K562 (cell line): ENCODE measurements at regions not wholly inside any gene's neighbourhood (a gene's known extent, or its start where the extent isn't known, plus 50 kb on each side); places are given as distances from the start of the nearest gene placed in this dataset.

Experiments
- ATF2 ChIP-seq: sonication (generic); formaldehyde crosslinking; IDR thresholded peaks from 2 replicates; pipeline ENCODE4 v1.8.1; 2022; ENCODE audit warnings: missing genetic modification reagents
- HDAC2 ChIP-seq: fragments of 450-650 bp; IDR thresholded peaks from 2 replicates; pipeline ENCODE4 v1.6.1; 2016; ENCODE audit warnings: mild to moderate bottlenecking
- HMGN3 ChIP-seq: IDR thresholded peaks from 2 replicates; pipeline ENCODE4 v1.6.1; 2011; ENCODE audit warnings: borderline replicate concordance, low read depth, mild to moderate bottlenecking, mixed read lengths, low read length; ENCODE audit not compliant: insufficient read length; ENCODE audit errors: extremely low read depth
- JUNB ChIP-seq: fragments of 450-650 bp; formaldehyde crosslinking; conservative IDR thresholded peaks from 2 replicates; pipeline ENCODE4 v1.4.0; 2020; ENCODE audit warnings: mild to moderate bottlenecking
- NFYB ChIP-seq: IDR thresholded peaks from 2 replicates; pipeline ENCODE4 v1.6.1; 2011; ENCODE audit warnings: mild to moderate bottlenecking, moderate library complexity; ENCODE audit not compliant: insufficient read length; ENCODE audit errors: extremely low read depth
- POLR2AphosphoS5 ChIP-seq: IDR thresholded peaks from 2 replicates; pipeline ENCODE4 v1.6.1; 2011; ENCODE audit warnings: mild to moderate bottlenecking, low read depth, low read length, moderate library complexity; ENCODE audit not compliant: control insufficient read depth, insufficient read depth
- ZBTB1 ChIP-seq: sonication (generic); formaldehyde crosslinking; IDR thresholded peaks from 2 replicates; pipeline ENCODE4 v1.8.1; 2023; ENCODE audit warnings: missing genetic modification reagents, low read depth, mild to moderate bottlenecking, borderline replicate concordance
- ZNF121 ChIP-seq: sonication (generic); formaldehyde crosslinking; conservative IDR thresholded peaks from 2 replicates; pipeline ENCODE4 v1.8.0; 2022; ENCODE audit warnings: missing genetic modification reagents
- ZNF780A ChIP-seq: fragments of 250-450 bp; sonication (Bioruptor Pico); IDR thresholded peaks from 2 replicates; pipeline ENCODE4 v1.5.0; 2021; ENCODE audit warnings: mild to moderate bottlenecking
- TF ChIP-seq, protein P1 (sequence below), 2 experiments: fragments of 450-650 bp; formaldehyde crosslinking in 1 of 2; IDR thresholded peaks; 2 replicates each; pipeline versions ENCODE4 v1.4.0 to v1.6.1; 2014 to 2020; ENCODE audit warnings: mild to moderate bottlenecking in 2 of 2, borderline replicate concordance in 1 of 2, low read depth in 1 of 2
- TF ChIP-seq, protein P2 (sequence below), 3 experiments: IDR thresholded peaks in 2 of 3; conservative IDR thresholded peaks in 1 of 3; 2 replicates each; pipeline ENCODE4 v1.5.1; 2011 to 2012; ENCODE audit warnings: low read length in 3 of 3, mild to moderate bottlenecking in 3 of 3, control low read depth in 2 of 3, improper control_type of control experiment in 1 of 3, inconsistent platforms in 1 of 3, low read depth in 1 of 3, mixed read lengths in 1 of 3, moderate library complexity in 1 of 3; ENCODE audit not compliant: insufficient read depth in 2 of 3
- TF ChIP-seq, protein P3 (sequence below): sonication (generic); formaldehyde crosslinking; IDR thresholded peaks from 2 replicates; pipeline ENCODE4 v1.8.1; 2022; ENCODE audit warnings: missing genetic modification reagents
- TF ChIP-seq, protein P4 (sequence below): IDR thresholded peaks from 2 replicates; pipeline ENCODE4 v1.6.1; 2016; ENCODE audit warnings: missing genetic modification characterization, missing compliant biosample characterization
- TF ChIP-seq, protein P5 (sequence below): sonication (generic); formaldehyde crosslinking; IDR thresholded peaks from 2 replicates; pipeline ENCODE4 v1.4.0; 2020; ENCODE audit warnings: mild to moderate bottlenecking, missing genetic modification reagents

DNA sequence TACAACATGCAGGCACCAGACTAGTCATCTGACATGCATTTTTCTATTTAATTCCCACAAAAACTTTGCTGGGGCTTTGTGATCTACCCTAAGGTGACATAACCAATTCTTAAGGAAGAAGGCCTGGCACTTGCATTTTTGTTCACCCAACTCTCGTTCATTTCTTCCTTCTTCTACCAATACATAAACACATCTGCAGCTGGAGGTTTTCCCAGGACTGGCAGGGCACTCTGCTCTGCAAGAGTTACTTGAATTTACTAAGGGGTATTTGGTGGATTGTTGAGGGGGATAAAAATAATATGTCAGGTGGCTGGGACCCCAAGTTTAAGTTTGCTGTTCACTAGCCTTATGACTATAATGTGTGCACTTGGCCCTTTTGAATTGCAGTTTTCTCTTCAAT lies 111.4 kb upstream of the TRIB2 start:
- TF ChIP-seq, protein P1, sequence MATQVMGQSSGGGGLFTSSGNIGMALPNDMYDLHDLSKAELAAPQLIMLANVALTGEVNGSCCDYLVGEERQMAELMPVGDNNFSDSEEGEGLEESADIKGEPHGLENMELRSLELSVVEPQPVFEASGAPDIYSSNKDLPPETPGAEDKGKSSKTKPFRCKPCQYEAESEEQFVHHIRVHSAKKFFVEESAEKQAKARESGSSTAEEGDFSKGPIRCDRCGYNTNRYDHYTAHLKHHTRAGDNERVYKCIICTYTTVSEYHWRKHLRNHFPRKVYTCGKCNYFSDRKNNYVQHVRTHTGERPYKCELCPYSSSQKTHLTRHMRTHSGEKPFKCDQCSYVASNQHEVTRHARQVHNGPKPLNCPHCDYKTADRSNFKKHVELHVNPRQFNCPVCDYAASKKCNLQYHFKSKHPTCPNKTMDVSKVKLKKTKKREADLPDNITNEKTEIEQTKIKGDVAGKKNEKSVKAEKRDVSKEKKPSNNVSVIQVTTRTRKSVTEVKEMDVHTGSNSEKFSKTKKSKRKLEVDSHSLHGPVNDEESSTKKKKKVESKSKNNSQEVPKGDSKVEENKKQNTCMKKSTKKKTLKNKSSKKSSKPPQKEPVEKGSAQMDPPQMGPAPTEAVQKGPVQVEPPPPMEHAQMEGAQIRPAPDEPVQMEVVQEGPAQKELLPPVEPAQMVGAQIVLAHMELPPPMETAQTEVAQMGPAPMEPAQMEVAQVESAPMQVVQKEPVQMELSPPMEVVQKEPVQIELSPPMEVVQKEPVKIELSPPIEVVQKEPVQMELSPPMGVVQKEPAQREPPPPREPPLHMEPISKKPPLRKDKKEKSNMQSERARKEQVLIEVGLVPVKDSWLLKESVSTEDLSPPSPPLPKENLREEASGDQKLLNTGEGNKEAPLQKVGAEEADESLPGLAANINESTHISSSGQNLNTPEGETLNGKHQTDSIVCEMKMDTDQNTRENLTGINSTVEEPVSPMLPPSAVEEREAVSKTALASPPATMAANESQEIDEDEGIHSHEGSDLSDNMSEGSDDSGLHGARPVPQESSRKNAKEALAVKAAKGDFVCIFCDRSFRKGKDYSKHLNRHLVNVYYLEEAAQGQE (IDR thresholded peaks at IDR 0.05; ENCODE audit: borderline replicate concordance) = no peak
- TF ChIP-seq, protein P1 (CRISPR knock-in tag; IDR thresholded peaks at IDR 0.05; ENCODE audit: low read depth) = no peak
- TF ChIP-seq, protein P2, sequence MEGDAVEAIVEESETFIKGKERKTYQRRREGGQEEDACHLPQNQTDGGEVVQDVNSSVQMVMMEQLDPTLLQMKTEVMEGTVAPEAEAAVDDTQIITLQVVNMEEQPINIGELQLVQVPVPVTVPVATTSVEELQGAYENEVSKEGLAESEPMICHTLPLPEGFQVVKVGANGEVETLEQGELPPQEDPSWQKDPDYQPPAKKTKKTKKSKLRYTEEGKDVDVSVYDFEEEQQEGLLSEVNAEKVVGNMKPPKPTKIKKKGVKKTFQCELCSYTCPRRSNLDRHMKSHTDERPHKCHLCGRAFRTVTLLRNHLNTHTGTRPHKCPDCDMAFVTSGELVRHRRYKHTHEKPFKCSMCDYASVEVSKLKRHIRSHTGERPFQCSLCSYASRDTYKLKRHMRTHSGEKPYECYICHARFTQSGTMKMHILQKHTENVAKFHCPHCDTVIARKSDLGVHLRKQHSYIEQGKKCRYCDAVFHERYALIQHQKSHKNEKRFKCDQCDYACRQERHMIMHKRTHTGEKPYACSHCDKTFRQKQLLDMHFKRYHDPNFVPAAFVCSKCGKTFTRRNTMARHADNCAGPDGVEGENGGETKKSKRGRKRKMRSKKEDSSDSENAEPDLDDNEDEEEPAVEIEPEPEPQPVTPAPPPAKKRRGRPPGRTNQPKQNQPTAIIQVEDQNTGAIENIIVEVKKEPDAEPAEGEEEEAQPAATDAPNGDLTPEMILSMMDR (IDR thresholded peaks at IDR 0.05 in 2 of 3, conservative IDR thresholded peaks at IDR 0.05 in 1 of 3; ENCODE audit: insufficient read depth in 2 of 3, low read depth in 1 of 3, low read length in 3 of 3) = no peak
- no peak for TF ChIP-seq ZBTB1 (CRISPR knock-in tag)
- no peak for TF ChIP-seq NFYB
- TF ChIP-seq ATF2 (CRISPR knock-in tag) = no peak
- no peak for TF ChIP-seq JUNB (CRISPR knock-in tag)
- no peak for TF ChIP-seq ZNF121 (CRISPR knock-in tag)
- TF ChIP-seq, protein P3, sequence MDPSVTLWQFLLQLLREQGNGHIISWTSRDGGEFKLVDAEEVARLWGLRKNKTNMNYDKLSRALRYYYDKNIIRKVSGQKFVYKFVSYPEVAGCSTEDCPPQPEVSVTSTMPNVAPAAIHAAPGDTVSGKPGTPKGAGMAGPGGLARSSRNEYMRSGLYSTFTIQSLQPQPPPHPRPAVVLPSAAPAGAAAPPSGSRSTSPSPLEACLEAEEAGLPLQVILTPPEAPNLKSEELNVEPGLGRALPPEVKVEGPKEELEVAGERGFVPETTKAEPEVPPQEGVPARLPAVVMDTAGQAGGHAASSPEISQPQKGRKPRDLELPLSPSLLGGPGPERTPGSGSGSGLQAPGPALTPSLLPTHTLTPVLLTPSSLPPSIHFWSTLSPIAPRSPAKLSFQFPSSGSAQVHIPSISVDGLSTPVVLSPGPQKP (CRISPR knock-in tag) = no peak
- TF ChIP-seq, protein P4, sequence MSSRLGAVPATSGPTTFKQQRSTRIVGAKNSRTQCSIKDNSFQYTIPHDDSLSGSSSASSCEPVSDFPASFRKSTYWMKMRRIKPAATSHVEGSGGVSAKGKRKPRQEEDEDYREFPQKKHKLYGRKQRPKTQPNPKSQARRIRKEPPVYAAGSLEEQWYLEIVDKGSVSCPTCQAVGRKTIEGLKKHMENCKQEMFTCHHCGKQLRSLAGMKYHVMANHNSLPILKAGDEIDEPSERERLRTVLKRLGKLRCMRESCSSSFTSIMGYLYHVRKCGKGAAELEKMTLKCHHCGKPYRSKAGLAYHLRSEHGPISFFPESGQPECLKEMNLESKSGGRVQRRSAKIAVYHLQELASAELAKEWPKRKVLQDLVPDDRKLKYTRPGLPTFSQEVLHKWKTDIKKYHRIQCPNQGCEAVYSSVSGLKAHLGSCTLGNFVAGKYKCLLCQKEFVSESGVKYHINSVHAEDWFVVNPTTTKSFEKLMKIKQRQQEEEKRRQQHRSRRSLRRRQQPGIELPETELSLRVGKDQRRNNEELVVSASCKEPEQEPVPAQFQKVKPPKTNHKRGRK (tag) = no peak
- TF ChIP-seq, protein P5, sequence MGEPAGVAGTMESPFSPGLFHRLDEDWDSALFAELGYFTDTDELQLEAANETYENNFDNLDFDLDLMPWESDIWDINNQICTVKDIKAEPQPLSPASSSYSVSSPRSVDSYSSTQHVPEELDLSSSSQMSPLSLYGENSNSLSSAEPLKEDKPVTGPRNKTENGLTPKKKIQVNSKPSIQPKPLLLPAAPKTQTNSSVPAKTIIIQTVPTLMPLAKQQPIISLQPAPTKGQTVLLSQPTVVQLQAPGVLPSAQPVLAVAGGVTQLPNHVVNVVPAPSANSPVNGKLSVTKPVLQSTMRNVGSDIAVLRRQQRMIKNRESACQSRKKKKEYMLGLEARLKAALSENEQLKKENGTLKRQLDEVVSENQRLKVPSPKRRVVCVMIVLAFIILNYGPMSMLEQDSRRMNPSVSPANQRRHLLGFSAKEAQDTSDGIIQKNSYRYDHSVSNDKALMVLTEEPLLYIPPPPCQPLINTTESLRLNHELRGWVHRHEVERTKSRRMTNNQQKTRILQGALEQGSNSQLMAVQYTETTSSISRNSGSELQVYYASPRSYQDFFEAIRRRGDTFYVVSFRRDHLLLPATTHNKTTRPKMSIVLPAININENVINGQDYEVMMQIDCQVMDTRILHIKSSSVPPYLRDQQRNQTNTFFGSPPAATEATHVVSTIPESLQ = no peak
- no peak for TF ChIP-seq ZNF780A (CRISPR knock-in tag)
- TF ChIP-seq HDAC2 = no peak
- TF ChIP-seq POLR2AphosphoS5 = no peak
- TF ChIP-seq HMGN3 = no peak
